Vagina (tissue), 2 donors: ENCODE measurements at regions not wholly inside any gene's neighbourhood (a gene's known extent, or its start where the extent isn't known, plus 50 kb on each side); places are given as distances from the start of the nearest gene placed in this dataset.

Source experiments
- CTCF ChIP-seq, 3 experiments: fragments of 450-650 bp in 2 of 3; fragments of 200-600 bp in 1 of 3; sonication (generic) in 1 of 3; IDR thresholded peaks; one replicate each; pipeline ENCODE4 v1.5.1; 2017 to 2019; ENCODE audit warnings: antibody characterized with exemption in 3 of 3, mild to moderate bottlenecking in 2 of 3, moderate library complexity in 2 of 3
- POLR2AphosphoS5 ChIP-seq, 2 donors: sonication (generic); formaldehyde crosslinking; IDR thresholded peaks; one replicate each; pipeline ENCODE4 v1.9.0; 2017; ENCODE audit warnings: antibody characterized with exemption in 2 of 2, mild to moderate bottlenecking in 2 of 2, low read depth in 1 of 2; ENCODE audit not compliant: insufficient read depth in 1 of 2

DNA sequence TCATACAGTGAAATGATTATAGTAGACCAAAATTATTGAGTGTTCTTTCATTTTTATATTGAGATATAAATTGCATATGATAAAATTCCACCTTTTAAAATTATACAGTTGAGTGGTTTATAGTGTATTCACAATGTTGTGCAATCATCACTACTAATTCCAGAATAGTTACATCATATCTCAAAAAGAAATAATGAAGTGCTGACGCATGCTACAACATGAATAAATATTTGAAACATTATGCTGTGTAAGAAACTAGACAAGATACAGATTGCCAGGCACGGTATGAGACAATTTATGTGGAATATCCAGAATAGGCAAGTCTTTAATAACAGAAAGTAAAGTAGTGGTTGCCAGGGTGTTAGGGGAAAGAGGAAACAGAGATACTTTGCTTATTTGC lies 871.7 kb downstream of the FAM133A start:
- TF ChIP-seq POLR2AphosphoS5 (IDR thresholded peaks at IDR 0.05; ENCODE audit: insufficient read depth in 1 of 2, low read depth in 1 of 2): no peak
- TF ChIP-seq CTCF (IDR thresholded peaks at IDR 0.05): no peak
